A673 (cell line): ENCODE measurements at regions not wholly inside any gene's neighbourhood (a gene's known extent, or its start where the extent isn't known, plus 50 kb on each side); places are given as distances from the start of the nearest gene placed in this dataset.

ENCODE experiments used
- EZH2 ChIP-seq: fragments of 200-600 bp; sonication (generic); IDR thresholded peaks from 2 replicates; pipeline ENCODE4 v1.6.1; 2017; ENCODE audit warnings: borderline replicate concordance, low read depth, mild to moderate bottlenecking, mixed read lengths, antibody characterized with exemption, low read length; ENCODE audit not compliant: poor library complexity, severe bottlenecking
- TF ChIP-seq, protein P1 (sequence below): fragments of 300-800, 200-600 bp; sonication (generic); conservative IDR thresholded peaks from 2 replicates; pipeline ENCODE4 v1.5.1; 2017; ENCODE audit warnings: low read depth, mild to moderate bottlenecking, antibody characterized with exemption, low read length, moderate library complexity, mixed read lengths

DNA sequence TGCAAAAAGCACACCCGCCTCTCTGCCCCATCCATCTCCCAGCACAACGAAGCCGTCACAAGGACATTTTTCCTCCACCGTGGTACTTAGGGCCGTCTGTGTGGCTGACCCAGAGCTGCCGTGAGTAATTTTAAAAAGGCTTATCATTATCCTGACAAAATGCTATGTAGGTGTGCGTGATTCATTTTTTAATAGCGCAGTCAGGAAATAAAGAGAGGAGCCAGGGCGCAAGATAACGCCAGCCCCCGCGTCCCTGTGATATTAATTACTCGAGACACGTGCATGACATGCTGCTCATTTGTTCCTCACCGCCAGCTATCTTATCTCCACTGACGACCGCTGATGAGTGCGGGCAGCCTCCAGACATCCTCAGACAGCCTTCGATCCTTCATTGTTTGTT, 332.7 kb upstream of the PFKP start:
- TF ChIP-seq, protein P1, sequence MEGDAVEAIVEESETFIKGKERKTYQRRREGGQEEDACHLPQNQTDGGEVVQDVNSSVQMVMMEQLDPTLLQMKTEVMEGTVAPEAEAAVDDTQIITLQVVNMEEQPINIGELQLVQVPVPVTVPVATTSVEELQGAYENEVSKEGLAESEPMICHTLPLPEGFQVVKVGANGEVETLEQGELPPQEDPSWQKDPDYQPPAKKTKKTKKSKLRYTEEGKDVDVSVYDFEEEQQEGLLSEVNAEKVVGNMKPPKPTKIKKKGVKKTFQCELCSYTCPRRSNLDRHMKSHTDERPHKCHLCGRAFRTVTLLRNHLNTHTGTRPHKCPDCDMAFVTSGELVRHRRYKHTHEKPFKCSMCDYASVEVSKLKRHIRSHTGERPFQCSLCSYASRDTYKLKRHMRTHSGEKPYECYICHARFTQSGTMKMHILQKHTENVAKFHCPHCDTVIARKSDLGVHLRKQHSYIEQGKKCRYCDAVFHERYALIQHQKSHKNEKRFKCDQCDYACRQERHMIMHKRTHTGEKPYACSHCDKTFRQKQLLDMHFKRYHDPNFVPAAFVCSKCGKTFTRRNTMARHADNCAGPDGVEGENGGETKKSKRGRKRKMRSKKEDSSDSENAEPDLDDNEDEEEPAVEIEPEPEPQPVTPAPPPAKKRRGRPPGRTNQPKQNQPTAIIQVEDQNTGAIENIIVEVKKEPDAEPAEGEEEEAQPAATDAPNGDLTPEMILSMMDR, result no peak
- no peak for TF ChIP-seq EZH2
